SU-DHL-6 (cell line): ENCODE measurements at regions not wholly inside any gene's neighbourhood (a gene's known extent, or its start where the extent isn't known, plus 50 kb on each side); places are given as distances from the start of the nearest gene placed in this dataset.
"Not testable (repeated sequence)": the region's sequence is repeated elsewhere in the genome, so short reads cannot be mapped to it uniquely, and the experiment has no call there.

Experiments used
- H2AFZ ChIP-seq: fragments of 200-600 bp; sonication (generic); 2 replicates; pipeline ENCODE4 v1.6.1; 2014; ENCODE audit warnings: low read depth, mild to moderate bottlenecking, moderate library complexity, mixed read lengths, antibody characterized with exemption, low read length; ENCODE audit not compliant: severe bottlenecking
- H3F3A ChIP-seq: fragments of 200-600 bp; shearing (Covaris generic); 2 replicates; pipeline ENCODE4 v1.6.0; 2016; ENCODE audit warnings: antibody characterized with exemption, mild to moderate bottlenecking; ENCODE audit not compliant: insufficient read depth
- H3K27ac ChIP-seq: fragments of 200-600 bp; sonication (generic); 2 replicates; pipeline ENCODE4 v1.5.1; 2016; ENCODE audit warnings: low read depth, mild to moderate bottlenecking, low read length, moderate library complexity, mixed read lengths
- H3K27me3 ChIP-seq: fragments of 200-600 bp; sonication (generic), shearing (Covaris generic); 2 replicates; pipeline ENCODE4 v1.6.0; 2014; ENCODE audit warnings: mild to moderate bottlenecking, low read length
- H3K36me3 ChIP-seq: fragments of 200-600 bp; sonication (generic); 2 replicates; pipeline ENCODE4 v1.6.1; 2014; ENCODE audit warnings: mild to moderate bottlenecking, low read length, mixed read lengths
- H3K4me2 ChIP-seq: fragments of 300-600, 200-600 bp; shearing (Covaris generic), sonication (generic); 2 replicates; pipeline ENCODE4 v1.6.0; 2014; ENCODE audit warnings: low read length, low read depth, mild to moderate bottlenecking; ENCODE audit not compliant: poor library complexity, severe bottlenecking
- H3K4me3 ChIP-seq: fragments of 200-600 bp; sonication (generic); 2 replicates; pipeline ENCODE4 v1.5.1; 2014; ENCODE audit warnings: antibody characterized with exemption, low read length, mild to moderate bottlenecking, mixed read lengths; ENCODE audit not compliant: insufficient read depth, poor library complexity, severe bottlenecking
- H3K79me2 ChIP-seq: fragments of 200-600 bp; sonication (generic); 2 replicates; pipeline ENCODE4 v1.6.1; 2014; ENCODE audit warnings: mild to moderate bottlenecking, low read length, moderate library complexity; ENCODE audit not compliant: insufficient read depth
- H3K9ac ChIP-seq: fragments of 200-600 bp; sonication (generic); 2 replicates; pipeline ENCODE4 v1.7.0; 2014; ENCODE audit warnings: mild to moderate bottlenecking, low read length
- H3K9me2 ChIP-seq: fragments of 200-600 bp; sonication (generic); replicated peaks from 2 replicates; pipeline ENCODE4 v1.6.1; 2014; ENCODE audit warnings: low read length; ENCODE audit not compliant: insufficient read depth
- H3K9me3 ChIP-seq: fragments of 200-600 bp; sonication (generic); 2 replicates; pipeline ENCODE4 v1.6.1; 2014; ENCODE audit warnings: low read length, mixed read lengths; ENCODE audit not compliant: insufficient read depth
- H4K20me1 ChIP-seq: fragments of 200-600 bp; sonication (generic); 2 replicates; pipeline ENCODE4 v1.6.1; 2014; ENCODE audit warnings: low read depth, mild to moderate bottlenecking, antibody characterized with exemption, low read length, moderate library complexity, mixed read lengths
- CTCF ChIP-seq: fragments of 200-600 bp; sonication (generic); IDR thresholded peaks from one replicate; pipeline ENCODE4 v1.5.1; 2017; ENCODE audit warnings: antibody characterized with exemption, mild to moderate bottlenecking, low read length, moderate library complexity; ENCODE audit not compliant: insufficient read depth, poor library complexity, severe bottlenecking
- EZH2phosphoT487 ChIP-seq: fragments of 200-600 bp; sonication (generic), shearing (Covaris generic); conservative IDR thresholded peaks from 2 replicates; pipeline ENCODE4 v1.6.1; 2018; ENCODE audit warnings: mild to moderate bottlenecking, antibody characterized with exemption, low read length, moderate library complexity, mixed read lengths

GRCh38 chr5:118111956-118112355 is 876.4 kb downstream of the DTWD2 start:
- Histone ChIP-seq H3K9me2 (no peaks in the 10 kb centered on the region), H3K79me2 (no peaks in the 10 kb centered on the region), H3K9ac (no peak overlapping the region), H3F3A (no peaks in the 10 kb centered on the region), H4K20me1 (no peaks in the 10 kb centered on the region), H2AFZ (no peak overlapping the region), H3K4me2 (no peak overlapping the region), H3K27ac (no peak overlapping the region), H3K4me3 (no peak overlapping the region), H3K9me3 (no peaks in the 10 kb centered on the region), H3K27me3 (no peaks in the 10 kb centered on the region), H3K36me3 (no peaks in the 10 kb centered on the region)
- no peak for TF ChIP-seq EZH2phosphoT487
- no peak for TF ChIP-seq CTCF

GRCh38 chr5:118107246-118107645 is 881.1 kb downstream of the DTWD2 start:
- H3F3A ChIP-seq, H3K9ac ChIP-seq, H3K27me3 ChIP-seq, H3K27ac ChIP-seq, H2AFZ ChIP-seq, H3K9me2 ChIP-seq, H3K79me2 ChIP-seq, H3K9me3 ChIP-seq, H3K4me3 ChIP-seq, H4K20me1 ChIP-seq, H3K36me3 ChIP-seq, H3K4me2 ChIP-seq: not testable (repeated sequence)

GRCh38 chr5:118098716-118099115 is 889.6 kb downstream of the DTWD2 start:
- no peak overlapping the region for H3K4me2 ChIP-seq
- no peaks in the 10 kb centered on the region for H3K9me2 ChIP-seq
- no peaks in the 10 kb centered on the region for H3F3A ChIP-seq
- no peak overlapping the region for H3K4me3 ChIP-seq
- no peak overlapping the region for H3K27ac ChIP-seq
- no peaks in the 10 kb centered on the region for H3K36me3 ChIP-seq
- H3K9me3 ChIP-seq, result no peaks in the 10 kb centered on the region
- no peak overlapping the region for H2AFZ ChIP-seq
- H3K79me2 ChIP-seq, result no peaks in the 10 kb centered on the region
- no peak overlapping the region for H3K9ac ChIP-seq
- no peak for TF ChIP-seq CTCF
- no peak for TF ChIP-seq EZH2phosphoT487
- H3K27me3 ChIP-seq, result no peaks in the 10 kb centered on the region; the same call in 1 of the 2 replicates
- no peaks in the 10 kb centered on the region for H4K20me1 ChIP-seq

- H3K79me2 ChIP-seq, result no peaks in the 10 kb centered on the region
- H3K27ac ChIP-seq, result no peak overlapping the region
- H3K27me3 ChIP-seq, result no peaks in the 10 kb centered on the region
- H3K36me3 ChIP-seq, result no peaks in the 10 kb centered on the region
- no peaks in the 10 kb centered on the region for H4K20me1 ChIP-seq
- no peak overlapping the region for H2AFZ ChIP-seq
- no peak overlapping the region for H3K9ac ChIP-seq
- H3K9me2 ChIP-seq, result no peaks in the 10 kb centered on the region
- no peak for TF ChIP-seq CTCF
- no peak for TF ChIP-seq EZH2phosphoT487
- no peak overlapping the region for H3K4me2 ChIP-seq
- no peaks in the 10 kb centered on the region for H3K9me3 ChIP-seq
- no peak overlapping the region for H3K4me3 ChIP-seq
- H3F3A ChIP-seq, result no peaks in the 10 kb centered on the region
Observed at GRCh38 chr5:118095115-118095514, 893.2 kb downstream of the DTWD2 start.
